ENCODE measurements at regions not wholly inside any gene's neighbourhood (a gene's known extent, or its start where the extent isn't known, plus 50 kb on each side); places are given as distances from the start of the nearest gene placed in this dataset.

- no peaks in the 10 kb centered on the region for H3K23me2 ChIP-seq (ENCODE audit: insufficient read length, low read depth, low read length, poor library complexity, severe bottlenecking)
- no peak for DNase-seq
- no peak for TF ChIP-seq CTCF (conservative IDR thresholded peaks at IDR 0.05)
- no peak overlapping the region for H2BK20ac ChIP-seq (ENCODE audit: low read depth, low read length, poor library complexity, severe bottlenecking)
- no peak overlapping the region for H3K4me3 Mint-ChIP-seq
- no peak overlapping the region for H4K8ac ChIP-seq (replicated peaks; ENCODE audit: insufficient read length, low read depth, low read length)
- no peak overlapping the region for H3K4ac ChIP-seq (ENCODE audit: low read depth, low read length)
- H2BK12ac ChIP-seq (ENCODE audit: insufficient read length, low read depth, low read length) = no peak overlapping the region
- H2BK15ac ChIP-seq (ENCODE audit: low read depth, low read length) = no peak overlapping the region
- WGBS (ENCODE audit: extremely low coverage, insufficient read length, low lambda C conversion rate) = no CpG with 5 or more reads among the region's 2 CpGs
- no peak overlapping the region for H4K5ac ChIP-seq (ENCODE audit: insufficient read length, low read depth, low read length)
- no peak overlapping the region for H4K91ac ChIP-seq (ENCODE audit: insufficient read length, low read depth, low read length)
- H2AFZ ChIP-seq (ENCODE audit: low read length) = no peak overlapping the region
- H3K9ac ChIP-seq (ENCODE audit: extremely low read depth, insufficient read length, low read length) = no peak overlapping the region
- H3K56ac ChIP-seq (ENCODE audit: insufficient read length, low read depth, low read length) = no peak overlapping the region
- H3K4me1 ChIP-seq (ENCODE audit: insufficient read depth, low read length) = no peaks in the 10 kb centered on the region
- no peak overlapping the region for H2BK5ac ChIP-seq (ENCODE audit: insufficient read length, low read length)
- no peak overlapping the region for H2AK5ac ChIP-seq (ENCODE audit: insufficient read length, low read length)
- peaks cover 13 to 15% of the 10 kb centered on the region in 2 experiments for H3K4me1 Mint-ChIP-seq
- H3K36me3 Mint-ChIP-seq (ENCODE audit: insufficient read depth in 1 of 3, low read depth in 3 of 3) = no peaks in the 10 kb centered on the region
- H2BK120ac ChIP-seq (ENCODE audit: low read depth, low read length, poor library complexity, severe bottlenecking) = no peak overlapping the region
- no peaks in the 10 kb centered on the region for H4K20me1 ChIP-seq (ENCODE audit: control insufficient read depth, insufficient read depth, insufficient read length)
- H3K27me3 ChIP-seq (ENCODE audit: insufficient read depth, low read length) = no peaks in the 10 kb centered on the region
- H3K9me3 ChIP-seq (ENCODE audit: control insufficient read depth, low read depth, low read length) = no peaks in the 10 kb centered on the region
- no peak overlapping the region for H3K27ac Mint-ChIP-seq
- no peak overlapping the region for H3K14ac ChIP-seq (ENCODE audit: insufficient read depth, low read length)
- no peak overlapping the region for H3K23ac ChIP-seq (ENCODE audit: insufficient read length, low read depth, low read length)
- H3T11ph ChIP-seq (ENCODE audit: low read length) = no peak overlapping the region
- H3K27ac ChIP-seq (ENCODE audit: insufficient read length, low read depth, low read length) = no peak overlapping the region
- no peak overlapping the region for H3K4me2 ChIP-seq (ENCODE audit: insufficient read depth, insufficient read length, low read length)
- no peaks in the 10 kb centered on the region for H3K27me3 Mint-ChIP-seq (ENCODE audit: low read depth)
- H3K18ac ChIP-seq (ENCODE audit: insufficient read length, low read depth, low read length) = no peak overlapping the region
- H3K9me3 Mint-ChIP-seq = no peaks in the 10 kb centered on the region
- no peaks in the 10 kb centered on the region for H3K79me1 ChIP-seq (ENCODE audit: insufficient read depth, low read depth, low read length, poor library complexity, severe bottlenecking)
- no peaks in the 10 kb centered on the region for H3K79me2 ChIP-seq (ENCODE audit: insufficient read depth, low read length)
These were observed 730.6 kb upstream of the NRSN1 start for GRCh38 chr6:23395381-23395780.
